ENCODE measurements at regions not wholly inside any gene's neighbourhood (a gene's known extent, or its start where the extent isn't known, plus 50 kb on each side); places are given as distances from the start of the nearest gene placed in this dataset.

DNA sequence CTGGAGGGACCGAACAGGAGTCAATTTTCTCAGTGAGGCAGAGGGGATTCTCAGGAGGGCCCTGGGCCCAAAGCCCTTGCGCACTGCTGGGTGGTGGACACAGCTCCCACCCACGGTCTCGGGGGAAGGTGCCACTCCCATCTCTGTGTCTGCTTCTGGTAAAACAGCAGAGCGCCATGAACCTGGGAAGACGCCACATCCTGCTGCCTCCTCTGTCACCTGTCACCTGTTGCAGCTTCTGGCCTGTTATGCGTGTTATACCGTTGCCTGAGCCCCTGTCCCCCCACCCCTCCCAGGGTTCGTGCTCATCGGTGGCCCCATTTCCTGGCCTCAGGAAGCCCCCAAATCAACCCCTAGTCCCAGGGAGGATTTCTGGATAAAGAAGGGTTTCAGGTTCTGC lies 125.8 kb upstream of the AJAP1 start:
- H3K27me3 Mint-ChIP-seq (ENCODE audit: low read depth, unreplicated experiment) = no peaks in the 10 kb centered on the region
- no peaks in the 10 kb centered on the region for H3K79me2 ChIP-seq (ENCODE audit: insufficient read depth, low read length)
- FAIRE-seq = no peak

DNA sequence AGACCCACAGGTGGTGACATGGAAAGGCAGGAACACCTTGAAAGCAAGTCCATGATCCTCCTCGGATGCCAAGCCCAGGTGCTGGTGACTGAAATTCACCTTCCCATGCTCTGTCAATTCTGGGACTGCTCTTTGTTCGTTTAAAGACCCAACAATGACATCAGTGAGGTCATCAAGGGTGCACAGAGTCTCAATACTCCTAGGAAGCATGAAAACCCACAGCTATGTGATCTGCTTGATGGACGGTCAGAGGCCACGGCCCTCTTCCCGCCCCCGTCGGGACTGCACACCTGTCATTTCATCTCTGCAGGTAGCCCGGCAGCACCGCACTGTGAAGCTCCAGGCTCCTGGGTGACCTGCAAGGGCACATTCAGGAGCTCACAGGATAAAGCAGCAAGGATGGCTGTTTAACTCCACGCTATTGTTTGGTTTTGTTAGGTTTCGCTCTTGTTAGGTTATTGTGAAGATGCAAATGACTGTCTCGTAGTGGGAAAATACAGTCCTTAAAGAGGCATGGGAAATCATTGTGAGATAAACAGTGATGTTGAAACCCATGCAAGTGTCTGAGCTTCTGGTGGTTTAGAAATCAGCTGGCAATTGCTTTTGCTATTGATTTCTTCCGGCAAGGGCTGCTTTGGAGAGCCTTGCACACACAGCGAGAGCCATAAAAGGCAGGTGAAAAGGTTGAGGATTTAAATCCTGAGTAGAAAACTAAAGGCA lies 124.8 kb upstream of the AJAP1 start:
- DNase-seq (ENCODE audit: low read depth) (no peak), FAIRE-seq (no peak)
- H2AFZ ChIP-seq (ENCODE audit: low read depth, low read length) = no peak overlapping the region
- H3K79me2 ChIP-seq (ENCODE audit: insufficient read depth, low read length) = no peaks in the 10 kb centered on the region
- TF ChIP-seq EZH2 (IDR thresholded peaks at IDR 0.05; ENCODE audit: insufficient read depth, low read length) = no peak
- TF ChIP-seq, protein P1, sequence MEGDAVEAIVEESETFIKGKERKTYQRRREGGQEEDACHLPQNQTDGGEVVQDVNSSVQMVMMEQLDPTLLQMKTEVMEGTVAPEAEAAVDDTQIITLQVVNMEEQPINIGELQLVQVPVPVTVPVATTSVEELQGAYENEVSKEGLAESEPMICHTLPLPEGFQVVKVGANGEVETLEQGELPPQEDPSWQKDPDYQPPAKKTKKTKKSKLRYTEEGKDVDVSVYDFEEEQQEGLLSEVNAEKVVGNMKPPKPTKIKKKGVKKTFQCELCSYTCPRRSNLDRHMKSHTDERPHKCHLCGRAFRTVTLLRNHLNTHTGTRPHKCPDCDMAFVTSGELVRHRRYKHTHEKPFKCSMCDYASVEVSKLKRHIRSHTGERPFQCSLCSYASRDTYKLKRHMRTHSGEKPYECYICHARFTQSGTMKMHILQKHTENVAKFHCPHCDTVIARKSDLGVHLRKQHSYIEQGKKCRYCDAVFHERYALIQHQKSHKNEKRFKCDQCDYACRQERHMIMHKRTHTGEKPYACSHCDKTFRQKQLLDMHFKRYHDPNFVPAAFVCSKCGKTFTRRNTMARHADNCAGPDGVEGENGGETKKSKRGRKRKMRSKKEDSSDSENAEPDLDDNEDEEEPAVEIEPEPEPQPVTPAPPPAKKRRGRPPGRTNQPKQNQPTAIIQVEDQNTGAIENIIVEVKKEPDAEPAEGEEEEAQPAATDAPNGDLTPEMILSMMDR (IDR thresholded peaks at IDR 0.05; ENCODE audit: insufficient read depth, low read depth, low read length) = no peak
- H4K20me1 ChIP-seq (ENCODE audit: insufficient read depth, low read length) = no peaks in the 10 kb centered on the region
- no peak overlapping the region for H3K9ac ChIP-seq (ENCODE audit: low read length)
- Mint-ChIP-seq H3K9me3 (ENCODE audit: unreplicated experiment) (peaks cover 3% of the 10 kb centered on the region), H3K4me3 (ENCODE audit: unreplicated experiment) (no peak overlapping the region), H3K27ac (ENCODE audit: unreplicated experiment) (no peak overlapping the region), H3K27me3 (ENCODE audit: low read depth, unreplicated experiment) (no peaks in the 10 kb centered on the region), H3K36me3 (ENCODE audit: low read depth, unreplicated experiment) (no peaks in the 10 kb centered on the region), H3K4me1 (ENCODE audit: low read depth, unreplicated experiment) (no peaks in the 10 kb centered on the region)
- no peaks in the 10 kb centered on the region for H3K36me3 ChIP-seq (ENCODE audit: insufficient read depth, low read length)
- no peak overlapping the region for H3K27ac ChIP-seq (ENCODE audit: low read depth, low read length)
- H3K9me3 ChIP-seq (ENCODE audit: insufficient read depth, low read depth, low read length) = peaks cover 9% of the 10 kb centered on the region
- no peaks in the 10 kb centered on the region for H3K27me3 ChIP-seq (ENCODE audit: insufficient read depth, low read length)
- H3K4me3 ChIP-seq (ENCODE audit: insufficient read depth, low read depth, low read length) = no peak overlapping the region
- H3K4me2 ChIP-seq (ENCODE audit: low read length) = no peak overlapping the region
- H3K4me1 ChIP-seq (ENCODE audit: insufficient read depth, low read length) = no peaks in the 10 kb centered on the region

More for the DNA sequence above, 125.8 kb upstream of the AJAP1 start:
- Mint-ChIP-seq H3K27ac (ENCODE audit: unreplicated experiment) (no peak overlapping the region), H3K4me3 (ENCODE audit: unreplicated experiment) (no peak overlapping the region), H3K9me3 (ENCODE audit: unreplicated experiment) (peaks cover 3% of the 10 kb centered on the region), H3K36me3 (ENCODE audit: low read depth, unreplicated experiment) (no peaks in the 10 kb centered on the region), H3K4me1 (ENCODE audit: low read depth, unreplicated experiment) (no peaks in the 10 kb centered on the region)
- Histone ChIP-seq H3K27ac (ENCODE audit: low read depth, low read length) (no peak overlapping the region), H3K9ac (ENCODE audit: low read length) (no peak overlapping the region), H3K4me1 (ENCODE audit: insufficient read depth, low read length) (no peaks in the 10 kb centered on the region), H3K27me3 (ENCODE audit: insufficient read depth, low read length) (no peaks in the 10 kb centered on the region), H3K4me2 (ENCODE audit: low read length) (no peak overlapping the region), H4K20me1 (ENCODE audit: insufficient read depth, low read length) (no peaks in the 10 kb centered on the region), H3K4me3 (ENCODE audit: insufficient read depth, low read depth, low read length) (no peak overlapping the region), H3K9me3 (ENCODE audit: insufficient read depth, low read depth, low read length) (peaks cover 9% of the 10 kb centered on the region), H2AFZ (ENCODE audit: low read depth, low read length) (no peak overlapping the region), H3K36me3 (ENCODE audit: insufficient read depth, low read length) (no peaks in the 10 kb centered on the region)
- DNase-seq (ENCODE audit: low read depth) = no peak
- TF ChIP-seq EZH2 (IDR thresholded peaks at IDR 0.05; ENCODE audit: insufficient read depth, low read length) = no peak
- TF ChIP-seq, protein P1 (IDR thresholded peaks at IDR 0.05; ENCODE audit: insufficient read depth, low read depth, low read length) = no peak

DNA sequence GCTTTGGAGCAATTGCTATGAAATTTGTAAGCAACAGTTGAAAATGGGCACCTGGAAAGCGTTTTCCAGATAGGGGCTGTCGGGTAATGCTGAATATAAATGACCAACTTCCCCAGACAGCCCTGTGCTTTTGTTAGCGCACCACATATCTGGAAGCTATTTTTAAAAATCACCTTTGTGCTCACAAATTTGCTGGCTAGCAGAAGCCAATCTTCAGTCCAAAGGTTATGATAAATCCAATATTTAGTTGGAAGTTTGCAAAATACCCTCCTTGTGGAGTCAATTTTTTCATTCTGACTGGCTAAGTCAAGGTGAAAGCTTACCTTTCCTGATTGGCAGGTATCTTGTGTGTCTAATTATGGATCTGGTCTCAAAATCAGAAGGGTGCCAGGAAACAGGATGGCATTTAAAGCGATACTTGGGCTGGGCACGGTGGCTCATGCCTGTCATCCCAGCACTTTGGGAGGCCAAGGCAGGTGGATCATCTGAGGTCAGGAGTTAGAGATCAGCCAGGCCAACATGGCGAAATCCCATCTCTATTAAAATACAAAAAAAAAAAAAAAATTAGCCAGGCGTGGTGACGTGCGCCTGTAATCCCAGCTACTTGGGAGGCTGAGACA lies 124.1 kb upstream of the AJAP1 start:
- Histone ChIP-seq H3K27me3 (ENCODE audit: insufficient read depth, low read length) (no peaks in the 10 kb centered on the region), H4K20me1 (ENCODE audit: insufficient read depth, low read length) (no peaks in the 10 kb centered on the region), H3K27ac (ENCODE audit: low read depth, low read length) (no peak overlapping the region), H3K4me1 (ENCODE audit: insufficient read depth, low read length) (no peaks in the 10 kb centered on the region), H3K9ac (ENCODE audit: low read length) (no peak overlapping the region), H3K4me2 (ENCODE audit: low read length) (no peak overlapping the region), H3K9me3 (ENCODE audit: insufficient read depth, low read depth, low read length) (peaks cover 9% of the 10 kb centered on the region), H3K36me3 (ENCODE audit: insufficient read depth, low read length) (no peaks in the 10 kb centered on the region), H3K4me3 (ENCODE audit: insufficient read depth, low read depth, low read length) (no peak overlapping the region), H2AFZ (ENCODE audit: low read depth, low read length) (no peak overlapping the region), H3K79me2 (ENCODE audit: insufficient read depth, low read length) (no peaks in the 10 kb centered on the region)
- Mint-ChIP-seq H3K27ac (ENCODE audit: unreplicated experiment) (no peak overlapping the region), H3K27me3 (ENCODE audit: low read depth, unreplicated experiment) (no peaks in the 10 kb centered on the region), H3K36me3 (ENCODE audit: low read depth, unreplicated experiment) (no peaks in the 10 kb centered on the region), H3K4me1 (ENCODE audit: low read depth, unreplicated experiment) (no peaks in the 10 kb centered on the region), H3K4me3 (ENCODE audit: unreplicated experiment) (no peak overlapping the region), H3K9me3 (ENCODE audit: unreplicated experiment) (peaks cover 3% of the 10 kb centered on the region)
- TF ChIP-seq, protein P1 (IDR thresholded peaks at IDR 0.05; ENCODE audit: insufficient read depth, low read depth, low read length) = no peak
- TF ChIP-seq EZH2 (IDR thresholded peaks at IDR 0.05; ENCODE audit: insufficient read depth, low read length) = no peak
- DNase-seq (ENCODE audit: low read depth) (no peak), FAIRE-seq (no peak)
